Activated CD4-positive, alpha-beta T cell treated with anti-CD3 and anti-CD28 coated beads, Interleukin-2, amount 10 ng/mL, durations not matched to agents 7 days and 5 days (primary cell): ENCODE measurements at regions not wholly inside any gene's neighbourhood (a gene's known extent, or its start where the extent isn't known, plus 50 kb on each side); places are given as distances from the start of the nearest gene placed in this dataset.

Experiments
- CTCF ChIA-PET: fragments of 350-600 bp; sonication (Branson Sonifier 250); formaldehyde crosslinking; loops from one replicate; lab custom pipeline; 2021; ENCODE audit warnings: antibody characterized with exemption; lab: Charles Lee
- POLR2A ChIA-PET: fragments of 350-600 bp; sonication (Branson Sonifier 250); formaldehyde crosslinking; loops from one replicate; lab custom pipeline; 2021; ENCODE audit warnings: antibody characterized with exemption; lab: Charles Lee
- DNase-seq: peaks from one replicate; pipeline ENCODE4 v3.0.0-alpha.2; 2020
- H3K27ac Mint-ChIP-seq: one replicate; pipeline ENCODE4 v1.8.0; 2021; ENCODE audit warnings: mild to moderate bottlenecking, moderate library complexity, mixed read lengths
- H3K27me3 Mint-ChIP-seq: one replicate; pipeline ENCODE4 v1.8.0; 2021; ENCODE audit warnings: mixed read lengths
- H3K36me3 Mint-ChIP-seq: one replicate; pipeline ENCODE4 v1.8.0; 2021; ENCODE audit warnings: low read depth, mixed read lengths
- H3K4me1 Mint-ChIP-seq: one replicate; pipeline ENCODE4 v1.8.0; 2021; ENCODE audit warnings: mixed read lengths
- H3K4me3 Mint-ChIP-seq: one replicate; pipeline ENCODE4 v1.8.0; 2021; ENCODE audit warnings: mild to moderate bottlenecking, moderate library complexity, mixed read lengths
- H3K9me3 Mint-ChIP-seq: one replicate; pipeline ENCODE4 v1.8.0; 2021; ENCODE audit warnings: mixed read lengths

DNA sequence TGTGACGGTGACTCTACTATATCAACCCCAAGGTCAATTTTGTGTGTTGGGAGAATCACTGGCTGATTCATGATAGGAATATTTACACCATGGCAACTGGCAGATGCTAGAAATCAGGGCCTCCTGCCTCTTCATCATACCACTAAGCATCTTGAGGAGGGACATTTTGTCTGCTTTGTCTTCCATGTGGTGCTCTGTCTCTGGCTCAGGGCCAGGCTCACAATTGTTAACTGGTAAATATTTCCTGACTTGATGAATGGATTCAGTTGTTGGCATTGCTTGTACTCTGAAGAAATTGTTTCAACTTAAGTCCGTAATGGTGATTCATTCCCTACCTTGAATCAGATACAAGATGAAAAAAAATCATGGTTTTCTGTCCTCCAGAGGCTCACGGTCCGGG lies 292.7 kb downstream of the HAPSTR1 start:
- H3K36me3 Mint-ChIP-seq: no peaks in the 10 kb centered on the region
- ChIA-PET CTCF (no interaction called here), POLR2A (no interaction called here)
- DNase-seq: no peak
- no peaks in the 10 kb centered on the region for H3K27me3 Mint-ChIP-seq
- H3K9me3 Mint-ChIP-seq: peaks cover 15% of the 10 kb centered on the region
- no peak overlapping the region for H3K27ac Mint-ChIP-seq
- no peak overlapping the region for H3K4me3 Mint-ChIP-seq
- H3K4me1 Mint-ChIP-seq: no peaks in the 10 kb centered on the region

DNA sequence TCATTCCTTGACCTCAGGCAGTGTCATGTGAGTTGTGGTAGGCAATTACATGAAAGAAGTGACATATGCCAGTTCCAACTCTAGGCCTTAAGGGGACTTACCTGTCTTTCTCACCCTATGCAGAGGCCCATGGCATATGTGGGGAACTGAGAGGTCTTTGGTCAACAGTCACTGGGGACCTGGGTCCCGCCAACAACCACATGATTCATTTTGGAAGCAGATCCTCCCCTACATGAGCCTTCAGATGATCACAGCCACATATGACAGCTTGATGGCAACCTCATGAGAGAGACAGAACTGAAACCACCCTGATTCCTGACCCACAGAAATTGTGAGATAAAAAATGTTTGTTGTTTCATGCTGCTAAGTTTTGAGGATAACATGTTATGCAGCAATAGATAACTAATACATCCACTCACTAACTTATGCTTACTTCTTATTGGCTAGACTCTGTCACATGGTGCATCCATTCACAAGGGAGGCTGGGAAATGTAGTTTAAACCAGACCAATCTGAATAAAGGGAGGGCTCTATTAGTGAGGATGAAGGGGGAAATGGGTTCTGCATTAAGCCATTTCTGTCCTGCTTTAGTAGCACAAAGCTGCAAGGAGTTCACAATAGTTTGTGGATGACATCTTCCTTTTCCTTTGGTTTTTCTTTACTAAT lies 298.2 kb downstream of the HAPSTR1 start:
- CTCF ChIA-PET: no interaction called here

DNA sequence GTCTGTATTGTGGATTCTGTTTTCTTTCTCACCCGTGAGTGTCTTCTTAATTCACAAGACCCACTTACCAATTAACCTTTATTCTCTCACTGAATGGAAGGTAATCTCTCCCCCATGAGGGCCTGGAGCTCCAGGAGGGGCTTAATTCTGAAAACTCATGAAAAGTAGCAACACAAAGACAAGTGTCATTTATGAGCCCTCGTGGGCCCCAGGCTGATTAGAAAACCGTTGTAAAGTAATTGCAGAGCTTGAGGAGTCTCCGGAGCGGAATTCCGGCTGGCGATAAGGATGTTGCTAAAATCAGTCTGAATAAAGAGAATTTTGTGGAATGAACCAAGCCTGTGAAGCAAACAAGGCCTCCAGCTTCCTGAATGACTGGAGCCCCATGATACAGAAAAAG lies 301.5 kb downstream of the HAPSTR1 start:
- peaks cover 13% of the 10 kb centered on the region for H3K9me3 Mint-ChIP-seq
- no peaks in the 10 kb centered on the region for H3K36me3 Mint-ChIP-seq
- H3K4me1 Mint-ChIP-seq: no peaks in the 10 kb centered on the region
- H3K4me3 Mint-ChIP-seq: no peak overlapping the region
- ChIA-PET POLR2A (no interaction called here), CTCF (no interaction called here)
- no peak overlapping the region for H3K27ac Mint-ChIP-seq
- H3K27me3 Mint-ChIP-seq: no peaks in the 10 kb centered on the region
- DNase-seq: no peak

More for the DNA sequence above, 298.2 kb downstream of the HAPSTR1 start:
- Mint-ChIP-seq H3K4me3 (no peak overlapping the region), H3K9me3 (peaks cover 15% of the 10 kb centered on the region), H3K27me3 (no peaks in the 10 kb centered on the region), H3K4me1 (no peaks in the 10 kb centered on the region), H3K27ac (no peak overlapping the region), H3K36me3 (no peaks in the 10 kb centered on the region)
- POLR2A ChIA-PET: no interaction called here
- no peak for DNase-seq

DNA sequence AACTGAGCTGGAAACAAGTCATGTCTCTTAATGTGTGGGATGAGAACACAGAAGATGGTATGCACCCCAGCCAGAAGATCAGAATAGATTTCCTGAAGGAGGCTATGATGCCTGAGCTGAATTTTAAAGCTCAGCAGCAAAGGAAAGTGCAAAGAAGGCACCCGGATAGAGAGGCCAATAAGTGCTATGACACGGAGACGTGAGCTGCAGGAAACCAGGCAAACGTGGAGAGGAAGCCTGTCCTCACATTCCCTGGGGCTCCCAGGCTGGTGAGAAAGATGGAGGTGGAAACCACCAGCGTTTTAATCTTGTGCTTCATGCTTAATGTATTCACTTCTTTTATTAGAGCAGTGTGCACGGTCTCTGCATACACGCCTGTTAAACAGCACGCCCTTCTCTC lies 302.1 kb downstream of the HAPSTR1 start:
- no peaks in the 10 kb centered on the region for H3K4me1 Mint-ChIP-seq
- no peaks in the 10 kb centered on the region for H3K36me3 Mint-ChIP-seq
- H3K9me3 Mint-ChIP-seq: peaks cover 9% of the 10 kb centered on the region
- H3K27me3 Mint-ChIP-seq: no peaks in the 10 kb centered on the region
- DNase-seq: no peak
- ChIA-PET CTCF (no interaction called here), POLR2A (no interaction called here)
- no peak overlapping the region for H3K27ac Mint-ChIP-seq
- H3K4me3 Mint-ChIP-seq: no peak overlapping the region

DNA sequence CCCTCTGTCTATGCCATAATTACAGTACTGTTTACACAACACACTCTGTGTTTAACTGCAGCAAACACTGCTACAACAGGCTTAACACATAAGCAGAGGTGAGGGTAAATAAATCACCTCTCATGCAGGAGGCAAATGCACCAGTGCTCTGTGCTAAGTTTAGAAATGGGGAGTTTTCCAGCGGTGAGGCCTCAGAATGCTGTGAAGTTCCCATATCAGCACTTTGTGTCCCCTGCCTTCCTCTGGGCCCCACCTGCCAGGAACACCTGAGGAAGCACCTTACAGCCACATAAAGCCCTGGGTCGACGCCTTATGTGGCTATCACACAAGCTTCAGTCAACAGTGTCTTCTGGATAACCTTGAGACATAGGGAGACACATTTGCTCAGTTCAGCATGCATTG lies 304.5 kb downstream of the HAPSTR1 start:
- no peak overlapping the region for H3K27ac Mint-ChIP-seq
- ChIA-PET CTCF (no interaction called here), POLR2A (no interaction called here)
- no peaks in the 10 kb centered on the region for H3K27me3 Mint-ChIP-seq
- H3K4me1 Mint-ChIP-seq: no peaks in the 10 kb centered on the region
- H3K9me3 Mint-ChIP-seq: peaks cover 3% of the 10 kb centered on the region
- no peaks in the 10 kb centered on the region for H3K36me3 Mint-ChIP-seq
- no peak overlapping the region for H3K4me3 Mint-ChIP-seq
- no peak for DNase-seq

DNA sequence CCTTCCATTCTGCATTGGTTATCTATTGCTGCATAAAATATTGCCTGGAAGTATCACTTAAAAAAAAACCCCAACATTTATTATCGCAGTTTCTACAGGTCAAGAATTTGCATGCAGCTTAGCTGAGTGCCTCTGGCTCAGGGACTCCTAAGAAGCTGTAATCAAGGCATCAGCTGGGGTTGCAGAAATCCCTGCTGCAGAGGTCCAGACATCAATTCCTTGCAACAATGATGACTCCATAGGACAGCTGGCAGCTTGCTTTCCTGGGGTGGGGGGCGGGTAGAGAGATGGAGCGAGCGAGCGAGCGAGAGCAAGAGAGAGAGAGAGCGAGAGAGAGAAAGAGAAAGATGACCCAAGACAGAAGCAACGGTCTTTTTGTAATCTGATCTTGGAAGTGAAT lies 308.1 kb downstream of the HAPSTR1 start:
- Mint-ChIP-seq H3K27ac (no peak overlapping the region), H3K9me3 (peaks cover 4% of the 10 kb centered on the region), H3K4me3 (no peak overlapping the region), H3K4me1 (no peaks in the 10 kb centered on the region), H3K27me3 (no peaks in the 10 kb centered on the region), H3K36me3 (no peaks in the 10 kb centered on the region)
- DNase-seq: no peak
- CTCF ChIA-PET: interaction anchor here (0.7 kb wide), 1 partner anchor 64 kb away, joined by 3 read pairs; no protein-coding TSS in a partner anchor
- POLR2A ChIA-PET: no interaction called here

DNA sequence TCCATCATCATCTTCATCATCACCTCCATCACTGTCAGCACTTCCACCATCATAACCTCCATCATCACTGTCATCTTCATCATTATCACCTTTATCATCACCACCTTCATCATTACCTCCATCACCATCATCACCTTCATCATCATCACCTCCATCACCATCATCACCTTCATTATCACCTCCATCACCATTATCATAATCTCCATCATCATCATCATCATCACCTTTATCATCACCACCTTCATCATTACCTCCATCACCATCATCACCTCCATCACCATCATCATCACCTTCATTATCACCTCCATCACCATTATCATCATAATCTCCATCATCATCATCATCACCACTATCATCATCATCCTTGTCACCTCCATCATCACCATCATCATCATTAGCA lies 309.7 kb downstream of the HAPSTR1 start:
- Mint-ChIP-seq H3K4me1 (no peaks in the 10 kb centered on the region), H3K36me3 (no peaks in the 10 kb centered on the region), H3K4me3 (no peak overlapping the region), H3K9me3 (peaks cover 6% of the 10 kb centered on the region), H3K27ac (no peak overlapping the region), H3K27me3 (no peaks in the 10 kb centered on the region)
- ChIA-PET POLR2A (no interaction called here), CTCF (no interaction called here)
- no peak for DNase-seq

DNA sequence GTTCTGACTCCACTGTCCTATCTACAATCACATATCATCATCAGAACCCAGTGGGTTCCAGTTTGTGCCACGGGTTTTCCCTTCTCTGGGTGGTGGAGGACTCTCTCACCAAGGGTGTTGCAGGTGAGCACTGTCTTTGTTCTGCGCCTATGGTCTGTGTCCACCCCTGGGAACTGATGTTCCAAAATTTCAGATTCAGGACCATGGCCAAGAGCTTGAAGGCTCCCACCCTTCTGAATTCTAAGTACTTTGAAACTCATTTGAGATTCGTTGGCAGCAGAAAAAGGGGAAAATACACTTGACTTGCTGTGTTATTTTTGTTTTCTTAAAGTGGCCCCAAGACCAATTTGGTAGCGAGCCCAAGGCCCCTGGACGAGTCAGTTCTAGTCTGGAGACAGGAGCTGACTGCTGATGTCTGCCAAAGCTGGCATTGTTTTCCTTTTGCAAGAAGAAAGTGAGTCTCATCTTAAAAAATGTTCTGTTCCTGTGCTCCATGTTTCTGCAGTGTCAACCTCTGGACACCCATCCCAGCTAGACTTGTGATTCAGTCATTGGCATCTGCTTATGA lies 310.9 kb downstream of the HAPSTR1 start:
- Mint-ChIP-seq H3K4me1 (no peaks in the 10 kb centered on the region), H3K36me3 (no peaks in the 10 kb centered on the region), H3K27ac (no peak overlapping the region), H3K9me3 (peaks cover 2% of the 10 kb centered on the region), H3K4me3 (no peak overlapping the region), H3K27me3 (no peaks in the 10 kb centered on the region)
- ChIA-PET POLR2A (no interaction called here), CTCF (no interaction called here)
- DNase-seq: no peak

DNA sequence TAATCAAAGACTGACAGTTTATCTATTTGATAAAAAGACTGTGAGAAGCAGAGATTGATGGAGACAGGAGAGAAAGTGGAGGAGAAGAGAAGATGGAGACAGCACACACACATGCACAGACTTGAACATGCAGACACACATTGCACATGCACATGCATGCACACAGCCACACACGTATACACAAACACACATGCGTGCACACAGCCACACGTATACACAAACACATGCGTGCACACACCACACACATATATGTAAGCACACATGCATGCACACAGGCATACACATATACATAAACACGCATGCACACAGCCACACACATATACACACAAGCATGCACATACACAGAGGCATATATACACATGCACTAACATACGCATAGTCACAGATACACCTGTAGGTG lies 313.4 kb downstream of the HAPSTR1 start:
- Mint-ChIP-seq H3K4me3 (no peak overlapping the region), H3K27ac (no peak overlapping the region), H3K4me1 (no peaks in the 10 kb centered on the region), H3K27me3 (no peaks in the 10 kb centered on the region), H3K9me3 (peaks cover 2% of the 10 kb centered on the region), H3K36me3 (no peaks in the 10 kb centered on the region)
- ChIA-PET POLR2A (no interaction called here), CTCF (no interaction called here)
- no peak for DNase-seq

DNA sequence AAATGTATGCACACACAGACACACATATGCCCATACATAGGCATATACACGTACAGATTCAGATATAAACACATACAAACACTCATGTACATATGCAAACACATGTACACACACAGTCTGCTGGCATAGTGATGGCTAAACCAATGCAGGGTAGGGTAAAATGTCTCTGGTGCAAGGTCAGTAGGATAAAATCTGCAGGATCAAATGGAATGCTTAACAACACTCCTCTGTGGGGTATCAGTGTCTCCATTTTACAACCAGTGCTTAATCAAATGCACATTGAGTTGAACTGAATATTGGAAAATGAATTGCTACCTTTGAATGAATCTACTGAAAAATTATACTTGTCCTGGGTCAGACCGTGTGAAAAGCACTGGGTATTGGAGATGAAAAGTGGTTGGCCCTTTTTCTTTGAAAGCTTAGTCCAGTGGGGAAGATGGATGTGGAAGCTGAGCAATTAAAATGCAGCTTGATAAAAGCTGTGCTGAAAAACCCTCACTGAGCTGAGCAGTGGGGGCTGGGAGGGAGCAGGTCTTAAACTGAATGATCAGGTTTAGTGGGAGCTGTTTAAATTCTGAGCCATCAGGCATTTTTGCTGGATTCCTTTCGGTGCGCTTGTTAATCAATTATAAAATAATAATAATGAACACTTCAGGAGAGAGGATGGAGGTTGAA lies 314.7 kb downstream of the HAPSTR1 start:
- peaks cover 2% of the 10 kb centered on the region for H3K9me3 Mint-ChIP-seq
- no peaks in the 10 kb centered on the region for H3K4me1 Mint-ChIP-seq
- no peaks in the 10 kb centered on the region for H3K36me3 Mint-ChIP-seq
- DNase-seq: no peak
- H3K27me3 Mint-ChIP-seq: no peaks in the 10 kb centered on the region
- no peak overlapping the region for H3K4me3 Mint-ChIP-seq
- ChIA-PET CTCF (no interaction called here), POLR2A (no interaction called here)
- no peak overlapping the region for H3K27ac Mint-ChIP-seq

DNA sequence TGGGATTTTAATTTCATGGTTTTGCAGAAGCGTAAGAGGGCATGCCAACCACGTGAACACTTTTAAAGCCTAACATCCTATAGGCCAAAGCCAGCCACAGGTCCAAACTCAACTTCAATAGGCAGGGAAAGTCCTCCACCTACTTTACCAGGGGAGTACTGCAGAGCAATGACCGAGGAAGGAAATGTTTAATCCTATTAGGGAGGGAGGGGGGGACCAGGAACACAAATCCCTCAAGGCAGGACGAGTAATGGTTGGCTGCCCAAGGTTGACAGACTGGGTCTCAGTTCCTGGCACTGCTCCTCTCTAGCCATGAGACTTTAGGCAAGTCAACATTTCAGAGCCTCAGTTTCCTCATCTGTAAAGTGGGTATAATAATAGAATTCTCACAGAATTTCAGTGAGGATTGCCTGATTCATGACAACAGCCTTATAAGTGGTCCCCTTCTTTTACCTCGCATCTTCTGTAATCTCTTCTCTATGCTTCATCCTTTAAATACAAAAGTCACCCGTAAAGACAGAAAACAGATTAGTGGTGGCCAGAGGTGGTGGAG lies 315.8 kb downstream of the HAPSTR1 start:
- CTCF ChIA-PET: no interaction called here

DNA sequence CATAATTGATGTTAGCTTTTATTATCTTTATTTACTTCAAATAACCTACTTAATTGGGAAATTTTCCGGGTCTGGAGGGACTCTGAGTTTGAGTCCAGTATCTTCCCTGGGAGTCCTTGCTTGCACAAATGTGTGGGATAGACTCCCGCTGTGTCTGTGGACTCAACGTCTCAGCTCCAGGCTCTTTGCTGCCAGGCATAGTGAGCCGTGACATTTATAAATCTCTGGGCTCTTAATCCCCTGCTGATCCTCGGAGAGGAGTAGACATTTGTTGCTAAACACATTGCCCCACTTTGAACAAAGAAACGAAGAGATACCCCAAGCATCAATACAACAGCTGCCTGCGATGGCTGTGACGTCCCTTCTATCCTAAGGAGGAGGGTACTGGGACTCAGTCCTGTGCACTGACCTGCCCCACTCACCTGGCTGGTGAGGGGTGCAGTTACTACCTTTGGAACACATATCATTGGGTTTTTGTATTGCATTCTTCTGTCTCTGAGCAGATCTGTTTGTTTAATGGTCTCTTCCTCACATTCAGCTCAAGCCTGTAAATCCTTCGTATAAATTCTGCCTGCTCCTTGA lies 316.9 kb downstream of the HAPSTR1 start:
- H3K4me3 Mint-ChIP-seq: no peak overlapping the region

More for the DNA sequence above, 315.8 kb downstream of the HAPSTR1 start:
- no peak overlapping the region for H3K4me3 Mint-ChIP-seq
- peaks cover 2% of the 10 kb centered on the region for H3K9me3 Mint-ChIP-seq
- no peak overlapping the region for H3K27ac Mint-ChIP-seq
- no peaks in the 10 kb centered on the region for H3K27me3 Mint-ChIP-seq
- POLR2A ChIA-PET: no interaction called here
- H3K36me3 Mint-ChIP-seq: no peaks in the 10 kb centered on the region
- no peaks in the 10 kb centered on the region for H3K4me1 Mint-ChIP-seq
- DNase-seq: no peak

More for the DNA sequence above, 316.9 kb downstream of the HAPSTR1 start:
- ChIA-PET POLR2A (no interaction called here), CTCF (no interaction called here)
- no peaks in the 10 kb centered on the region for H3K36me3 Mint-ChIP-seq
- peaks cover 2% of the 10 kb centered on the region for H3K9me3 Mint-ChIP-seq
- H3K27me3 Mint-ChIP-seq: no peaks in the 10 kb centered on the region
- no peaks in the 10 kb centered on the region for H3K4me1 Mint-ChIP-seq
- no peak overlapping the region for H3K27ac Mint-ChIP-seq
- DNase-seq: no peak
